ENCODE measurements at regions not wholly inside any gene's neighbourhood (a gene's known extent, or its start where the extent isn't known, plus 50 kb on each side); places are given as distances from the start of the nearest gene placed in this dataset.

GRCh38 chr14:101184572-101184971, 281.1 kb upstream of the RTL1 start:
- TF ChIP-seq, protein P1, sequence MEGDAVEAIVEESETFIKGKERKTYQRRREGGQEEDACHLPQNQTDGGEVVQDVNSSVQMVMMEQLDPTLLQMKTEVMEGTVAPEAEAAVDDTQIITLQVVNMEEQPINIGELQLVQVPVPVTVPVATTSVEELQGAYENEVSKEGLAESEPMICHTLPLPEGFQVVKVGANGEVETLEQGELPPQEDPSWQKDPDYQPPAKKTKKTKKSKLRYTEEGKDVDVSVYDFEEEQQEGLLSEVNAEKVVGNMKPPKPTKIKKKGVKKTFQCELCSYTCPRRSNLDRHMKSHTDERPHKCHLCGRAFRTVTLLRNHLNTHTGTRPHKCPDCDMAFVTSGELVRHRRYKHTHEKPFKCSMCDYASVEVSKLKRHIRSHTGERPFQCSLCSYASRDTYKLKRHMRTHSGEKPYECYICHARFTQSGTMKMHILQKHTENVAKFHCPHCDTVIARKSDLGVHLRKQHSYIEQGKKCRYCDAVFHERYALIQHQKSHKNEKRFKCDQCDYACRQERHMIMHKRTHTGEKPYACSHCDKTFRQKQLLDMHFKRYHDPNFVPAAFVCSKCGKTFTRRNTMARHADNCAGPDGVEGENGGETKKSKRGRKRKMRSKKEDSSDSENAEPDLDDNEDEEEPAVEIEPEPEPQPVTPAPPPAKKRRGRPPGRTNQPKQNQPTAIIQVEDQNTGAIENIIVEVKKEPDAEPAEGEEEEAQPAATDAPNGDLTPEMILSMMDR (IDR thresholded peaks at IDR 0.05) = no peak
- no peak for TF ChIP-seq POLR2A (IDR thresholded peaks at IDR 0.05)
